ENCODE measurements at regions not wholly inside any gene's neighbourhood (a gene's known extent, or its start where the extent isn't known, plus 50 kb on each side); places are given as distances from the start of the nearest gene placed in this dataset.

DNA sequence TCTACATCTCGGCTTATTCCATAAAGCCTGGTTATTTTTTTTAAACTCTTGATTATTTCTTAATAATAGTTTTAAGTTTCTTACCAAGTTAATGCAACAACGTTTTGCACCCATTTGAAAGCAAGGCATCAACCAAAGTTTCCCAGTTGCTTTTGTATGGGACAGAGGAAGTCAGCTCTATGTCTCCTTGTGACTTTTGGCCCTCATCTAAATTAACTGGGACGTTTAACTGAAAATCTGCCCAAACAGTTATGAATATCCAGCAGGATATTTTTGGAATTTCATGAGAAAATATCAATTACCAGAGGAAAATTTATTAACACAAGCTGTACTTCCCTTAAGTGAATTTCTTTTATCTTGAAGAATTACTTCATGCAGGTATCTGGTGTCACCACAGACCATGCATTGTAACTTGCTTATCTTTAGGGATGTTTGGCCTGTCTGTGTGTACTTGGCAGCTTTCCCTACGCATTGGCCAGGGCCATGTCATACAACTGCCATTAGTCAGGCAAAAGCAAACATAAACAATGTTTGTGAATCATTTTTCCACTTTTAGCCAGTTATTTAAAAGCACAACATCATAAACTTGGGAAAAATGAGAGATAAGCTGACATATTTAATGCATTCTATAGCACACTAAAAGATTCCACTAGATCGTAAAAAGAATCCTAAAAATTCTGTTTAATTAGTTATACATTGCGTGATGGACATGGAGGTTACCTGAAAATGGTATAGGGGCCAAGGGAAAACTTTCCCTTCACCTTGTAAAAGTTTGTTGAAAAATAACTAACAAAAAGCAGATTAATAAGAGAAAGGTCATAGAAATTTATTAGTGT lies 101.4 kb upstream of the PDE5A start:
- intact Hi-C loops (cut with DNase I), result no loop called here
- no peak for DNase-seq

DNA sequence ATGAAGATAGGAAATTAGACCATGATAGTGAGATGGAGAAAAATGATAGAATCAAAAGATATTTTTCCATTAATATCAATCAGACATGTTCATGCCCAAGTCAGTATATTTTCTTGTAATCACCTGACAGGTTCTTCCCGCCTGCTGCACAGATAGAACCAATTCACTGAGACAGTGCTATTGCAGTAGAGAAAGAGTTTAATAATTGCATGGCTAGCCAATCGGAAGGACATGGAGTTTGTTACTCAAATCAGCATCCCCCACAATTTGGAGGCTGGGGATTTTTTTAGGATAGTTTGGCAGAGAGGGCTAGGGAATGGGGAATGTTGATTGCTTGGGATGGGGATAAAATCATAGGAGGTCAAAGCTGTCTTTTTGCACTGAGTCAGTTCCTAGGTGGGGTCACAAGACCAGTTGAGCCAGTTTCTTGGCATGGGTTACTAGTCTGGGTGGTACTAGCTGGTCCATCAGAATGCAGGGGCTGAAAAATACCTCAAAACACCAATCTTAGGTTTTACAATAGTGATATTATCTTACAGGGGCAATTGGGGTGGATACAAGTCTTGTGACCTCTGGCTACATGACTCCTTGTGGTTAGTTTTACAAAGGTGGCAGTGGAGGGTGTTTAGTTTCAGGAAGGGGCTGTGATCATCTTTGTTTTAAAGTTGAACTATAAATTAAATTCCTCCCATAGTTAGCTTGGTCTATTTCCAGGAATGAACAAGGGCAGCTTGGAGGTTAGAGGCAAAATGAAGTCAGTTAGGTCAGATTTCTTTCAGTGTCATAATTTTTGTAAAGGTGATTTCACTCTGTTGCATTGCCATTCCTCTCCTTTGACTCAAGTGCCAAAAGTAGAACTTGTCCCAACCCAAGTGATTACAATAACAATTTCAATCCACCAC lies 100.3 kb upstream of the PDE5A start:
- intact Hi-C loops (cut with DNase I), result no loop called here
- DNase-seq, result no peak

DNA sequence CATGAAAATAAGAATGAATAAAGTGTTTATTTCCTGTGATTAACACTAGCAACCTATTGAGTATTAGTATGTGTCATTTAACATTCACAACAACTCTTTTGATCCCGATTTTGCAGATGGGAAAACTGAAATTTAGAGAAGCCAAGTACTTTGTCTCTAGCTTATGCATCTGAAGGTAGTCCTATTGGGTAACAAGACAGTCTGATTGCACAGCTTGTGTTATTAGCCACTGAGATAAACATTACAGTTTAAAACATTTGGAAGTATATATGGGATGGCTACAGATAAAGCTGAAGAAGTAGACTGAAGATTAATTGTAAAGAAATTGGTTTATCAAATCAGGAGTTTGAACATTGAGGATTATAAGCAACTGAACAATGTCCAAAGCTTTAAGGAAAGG lies 99.6 kb upstream of the PDE5A start:
- intact Hi-C loops (cut with DNase I), result no loop called here
- DNase-seq, result no peak

DNA sequence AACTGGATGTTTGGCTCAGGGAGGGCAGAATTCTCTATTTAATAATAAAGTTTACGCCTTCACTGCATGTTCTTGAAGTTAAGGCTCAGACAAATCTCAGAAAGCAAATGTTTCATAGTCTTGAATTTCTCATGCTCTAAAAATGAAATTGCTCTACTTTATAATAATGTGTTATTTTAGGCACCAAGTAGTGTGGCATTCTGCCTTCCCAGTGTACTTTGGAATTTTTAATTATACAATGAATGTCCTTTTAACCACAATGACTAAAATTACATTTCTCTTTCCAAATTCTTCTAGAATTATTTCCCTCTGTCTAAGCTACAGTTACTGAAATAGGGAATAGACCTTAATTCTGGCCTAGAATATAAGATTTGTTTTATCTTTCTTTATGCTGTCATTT lies 97.9 kb upstream of the PDE5A start:
- no peak for DNase-seq
- intact Hi-C loops (cut with DNase I), result no loop called here

DNA sequence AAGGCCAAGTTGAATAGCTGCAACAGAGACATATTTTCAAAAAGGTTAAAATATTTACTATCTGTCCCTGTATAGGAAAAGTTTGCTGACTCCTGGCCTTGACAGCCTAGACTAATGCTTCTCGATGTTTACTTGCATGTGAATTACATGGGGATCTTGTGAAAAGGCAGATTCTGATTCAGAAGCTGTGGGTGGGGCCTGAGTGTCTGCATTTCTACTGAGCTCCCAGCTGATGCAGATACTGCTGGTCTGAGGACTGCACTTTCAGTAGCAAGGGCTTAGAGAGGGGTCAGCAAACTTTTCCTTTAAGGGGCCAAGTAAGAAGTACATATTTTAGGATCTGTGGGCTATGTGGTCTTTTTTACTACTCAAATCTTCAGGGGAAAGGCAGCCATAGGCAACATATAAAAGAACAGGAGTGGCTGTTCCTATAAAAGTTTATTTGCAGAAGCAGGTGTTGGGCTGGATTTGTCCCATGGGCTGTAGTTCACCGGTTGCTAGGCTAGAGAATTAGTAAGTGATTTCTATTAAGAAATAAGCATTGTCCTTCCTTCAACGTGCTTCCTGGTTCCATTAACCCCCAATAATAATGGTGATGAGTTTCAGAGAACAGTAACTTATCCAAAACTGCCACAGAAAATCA lies 97.2 kb upstream of the PDE5A start:
- no peak for DNase-seq
- intact Hi-C loops (cut with DNase I), result no loop called here

DNA sequence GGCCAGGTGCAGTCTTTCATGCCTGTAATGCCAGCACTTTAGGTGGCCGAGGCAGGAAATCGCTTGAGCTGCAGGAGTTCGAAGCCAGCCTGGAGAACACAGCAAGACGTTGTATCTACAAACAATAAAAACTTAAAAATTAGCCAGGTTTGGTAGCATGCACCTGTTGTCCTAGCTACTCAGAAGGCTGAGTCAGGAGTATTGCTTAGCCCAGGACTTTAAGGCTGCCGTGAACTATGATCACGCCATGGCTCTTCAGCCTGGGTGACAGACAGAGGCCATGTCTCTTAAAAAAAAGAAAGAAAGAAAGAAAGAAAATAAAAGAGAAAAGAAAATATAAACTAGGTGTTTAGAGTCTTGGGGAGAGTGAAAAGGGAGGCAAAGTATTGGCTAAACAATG lies 96.4 kb upstream of the PDE5A start:
- intact Hi-C loops (cut with DNase I), result no loop called here
- DNase-seq, result no peak

DNA sequence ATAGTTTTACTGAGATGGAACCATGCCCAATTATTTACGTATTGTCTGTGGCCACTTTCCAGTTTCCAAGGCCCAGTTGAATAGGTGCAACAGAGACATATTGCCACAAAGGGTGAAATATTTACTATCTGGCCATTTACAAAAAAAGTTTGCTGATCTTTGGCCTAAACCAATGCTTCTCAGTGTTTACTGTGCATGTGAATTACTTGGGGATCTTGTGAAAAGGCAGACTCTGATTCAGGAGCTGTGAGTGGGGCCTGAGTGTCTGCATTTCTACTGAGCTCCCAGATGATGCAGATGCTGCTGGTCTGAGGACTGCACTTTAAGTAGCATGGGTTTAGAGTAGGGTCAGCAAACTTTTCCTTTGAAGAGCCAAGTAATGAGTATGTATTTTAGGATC lies 94.1 kb upstream of the PDE5A start:
- intact Hi-C loops (cut with DNase I), result no loop called here
- no peak for DNase-seq

DNA sequence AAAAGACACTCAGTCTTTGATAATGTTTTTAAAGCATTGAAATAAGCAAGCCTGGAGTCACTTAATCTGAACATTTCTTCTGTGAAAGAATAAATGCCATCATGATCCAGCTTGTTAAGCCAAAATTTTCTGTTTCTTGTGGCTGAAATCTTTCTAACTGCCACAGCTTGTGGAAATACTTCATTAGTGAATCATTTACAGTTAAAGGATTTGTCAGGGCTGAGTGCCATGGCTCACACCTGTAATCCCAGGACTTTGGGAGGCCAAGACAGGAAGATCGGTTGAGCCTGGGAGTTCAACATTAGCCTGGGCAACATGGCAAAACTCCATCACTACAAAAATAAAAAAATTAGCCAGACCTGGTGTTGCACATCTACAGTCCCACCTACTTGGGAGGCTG lies 93.3 kb upstream of the PDE5A start:
- DNase-seq, result no peak
- intact Hi-C loops (cut with DNase I), result no loop called here

DNA sequence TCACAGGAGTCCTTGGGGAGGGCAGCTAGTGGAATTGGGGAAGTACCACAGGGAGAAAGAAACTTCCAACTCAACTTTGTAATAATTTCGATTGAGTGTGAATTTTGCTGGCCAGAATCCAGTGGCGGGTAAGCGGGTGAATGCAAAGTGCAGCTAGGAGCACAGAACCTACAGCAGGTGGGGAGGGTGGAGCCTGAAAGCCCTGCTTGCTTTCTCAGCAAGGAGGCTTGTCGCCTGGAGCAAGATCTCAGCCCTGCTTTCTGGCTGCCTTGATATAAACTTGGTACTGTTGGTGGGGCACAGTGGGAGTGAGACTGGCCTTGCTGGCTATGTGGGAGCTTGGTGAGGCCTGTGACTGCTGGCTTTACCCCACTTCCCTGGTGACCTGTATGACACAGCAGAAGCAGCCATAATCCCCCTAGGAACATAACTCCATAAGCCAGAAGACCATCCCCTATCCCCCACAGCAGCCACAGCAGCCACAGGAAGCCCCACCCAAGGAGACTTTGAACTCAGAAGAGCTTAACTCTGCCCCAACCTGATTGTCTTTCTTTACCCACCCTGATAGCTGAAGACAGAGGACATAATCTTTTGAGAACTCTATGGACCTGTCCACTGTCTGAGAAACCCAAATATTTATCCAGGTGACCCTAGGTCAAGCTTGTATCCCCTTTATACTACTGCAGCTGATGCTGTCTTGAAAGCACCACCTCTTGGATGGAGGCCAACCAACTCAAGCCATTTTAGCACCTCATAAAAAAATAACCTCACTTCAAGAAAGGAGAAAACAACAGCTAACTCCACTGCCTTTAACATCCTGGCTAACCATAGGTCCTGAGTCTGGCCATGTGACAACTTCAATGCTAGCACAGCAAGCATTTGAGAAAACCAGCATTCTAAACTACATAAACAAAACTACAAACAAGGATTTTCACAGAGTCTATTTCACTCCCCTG lies 87.2 kb upstream of the PDE5A start:
- intact Hi-C loops (cut with DNase I), result no loop called here
- no peak for DNase-seq

DNA sequence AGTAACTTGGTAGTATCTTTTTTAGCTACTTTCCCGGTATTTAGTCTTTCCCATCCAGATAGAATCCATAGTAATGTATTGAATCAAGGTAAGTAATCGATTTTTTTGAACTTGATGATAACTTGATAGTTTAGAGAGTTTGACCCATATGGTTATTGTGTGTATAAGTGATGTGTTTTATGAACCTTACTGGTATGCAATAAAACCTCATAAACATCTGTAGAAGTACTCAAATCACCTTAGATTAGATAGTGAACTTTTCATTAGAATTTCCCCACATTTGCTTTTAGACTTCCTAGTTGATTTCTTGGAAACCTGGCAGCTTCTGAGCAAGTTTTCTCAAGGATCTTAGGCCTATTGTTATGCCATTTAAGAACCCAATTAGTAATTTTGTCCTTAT lies 80.8 kb upstream of the PDE5A start:
- no peak for DNase-seq
- intact Hi-C loops (cut with DNase I), result no loop called here

DNA sequence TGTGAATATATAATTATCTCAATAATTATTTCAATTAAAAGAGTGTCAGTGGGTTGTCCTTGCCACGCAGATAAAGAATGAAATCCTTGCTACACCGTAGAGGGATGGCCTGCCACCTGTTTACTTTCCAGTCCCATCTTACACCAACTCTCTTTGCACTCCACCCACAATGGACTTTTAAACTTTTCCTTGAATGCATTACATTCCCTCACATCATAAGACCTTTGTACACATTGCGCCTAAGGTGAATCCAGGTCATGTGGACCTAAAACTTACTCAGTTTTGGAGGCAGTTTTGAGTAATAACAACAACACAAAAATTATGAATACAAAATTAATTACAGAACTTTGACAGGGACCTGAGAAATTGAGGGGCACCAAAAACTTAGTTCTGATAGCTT lies 78.7 kb upstream of the PDE5A start:
- no peak for DNase-seq
- intact Hi-C loops (cut with DNase I), result no loop called here

DNA sequence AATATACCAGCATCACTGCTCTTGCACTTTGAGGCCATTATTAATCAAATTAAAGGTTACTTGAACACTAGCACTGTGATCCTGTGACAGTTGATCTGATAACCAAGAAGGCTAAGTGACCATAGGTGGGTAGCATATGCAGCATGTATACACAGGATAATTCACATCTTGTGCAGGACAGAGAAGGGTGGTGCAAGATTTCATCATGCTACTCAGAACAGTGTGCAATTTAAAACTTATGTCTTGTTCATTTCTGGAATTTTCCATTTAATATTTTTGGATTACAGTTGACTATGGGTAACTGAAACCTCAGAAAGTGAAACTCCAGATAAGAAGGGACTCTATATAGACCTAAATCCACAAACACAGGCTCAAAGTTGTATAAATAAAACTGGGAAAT lies 78.2 kb upstream of the PDE5A start:
- DNase-seq, result no peak
- intact Hi-C loops (cut with DNase I), result no loop called here

DNA sequence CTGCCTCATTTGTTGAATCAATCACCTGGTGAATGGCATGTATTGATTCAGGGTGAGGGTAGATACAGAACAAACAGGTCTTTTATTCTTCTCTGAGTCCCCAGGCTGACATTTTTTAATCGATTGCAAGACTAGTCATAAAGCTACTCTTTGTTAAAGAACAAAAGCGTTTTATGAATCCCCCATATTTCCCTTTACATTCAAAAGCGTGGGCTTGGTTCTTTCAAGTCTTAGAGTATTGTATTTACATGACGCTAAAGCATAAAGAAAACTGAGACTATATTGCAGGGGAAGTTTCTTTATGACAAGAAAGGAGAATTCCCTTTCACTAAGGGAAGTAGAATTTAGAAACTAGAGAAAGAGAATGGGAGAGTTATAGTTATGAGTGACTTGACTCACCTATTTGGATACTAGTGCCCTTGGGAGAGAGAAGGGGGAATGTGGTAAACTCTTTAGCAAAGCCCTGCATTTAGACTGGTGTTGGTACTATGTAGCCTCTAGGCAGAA lies 69.3 kb upstream of the PDE5A start:
- no peak for DNase-seq
- intact Hi-C loops (cut with DNase I), result no loop called here

DNA sequence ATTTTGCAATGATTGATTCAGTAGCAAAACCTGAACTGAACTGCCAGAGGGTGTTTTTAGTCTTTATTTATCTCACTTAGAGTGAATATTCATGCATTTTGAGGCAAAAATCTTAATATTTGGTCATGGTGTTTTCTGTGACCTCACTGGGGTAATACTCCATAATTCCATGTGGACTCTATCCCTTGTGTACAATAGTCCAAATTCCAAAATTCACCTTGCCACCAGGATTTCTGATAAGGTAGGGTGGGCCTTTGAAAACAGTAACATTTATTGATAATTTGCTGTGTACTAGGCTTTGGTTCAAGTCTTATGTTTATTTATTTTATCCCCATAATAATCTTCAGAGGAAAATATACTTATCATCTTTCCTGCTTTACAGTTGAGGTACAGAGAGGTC lies 68.4 kb upstream of the PDE5A start:
- DNase-seq, result no peak
- intact Hi-C loops (cut with DNase I), result no loop called here

DNA sequence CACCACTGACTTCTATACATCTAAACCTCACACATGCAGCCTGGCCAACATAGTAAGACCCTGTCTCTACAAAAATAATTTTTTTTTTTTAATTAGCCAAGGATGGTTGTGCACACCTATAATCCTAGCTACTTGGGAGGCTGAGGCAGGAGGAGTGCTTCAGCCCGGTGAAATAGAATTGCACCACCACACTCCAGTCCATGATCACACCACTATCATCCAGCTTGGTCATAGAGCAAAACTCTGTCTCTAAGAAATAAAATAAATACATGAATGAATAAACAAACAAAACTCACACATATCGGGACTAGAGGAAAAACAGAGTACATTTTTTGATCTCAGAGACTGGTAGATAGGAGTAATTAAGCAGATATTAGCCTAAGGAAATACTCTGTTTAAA lies 66.6 kb upstream of the PDE5A start:
- intact Hi-C loops (cut with DNase I), result no loop called here
- DNase-seq, result no peak

DNA sequence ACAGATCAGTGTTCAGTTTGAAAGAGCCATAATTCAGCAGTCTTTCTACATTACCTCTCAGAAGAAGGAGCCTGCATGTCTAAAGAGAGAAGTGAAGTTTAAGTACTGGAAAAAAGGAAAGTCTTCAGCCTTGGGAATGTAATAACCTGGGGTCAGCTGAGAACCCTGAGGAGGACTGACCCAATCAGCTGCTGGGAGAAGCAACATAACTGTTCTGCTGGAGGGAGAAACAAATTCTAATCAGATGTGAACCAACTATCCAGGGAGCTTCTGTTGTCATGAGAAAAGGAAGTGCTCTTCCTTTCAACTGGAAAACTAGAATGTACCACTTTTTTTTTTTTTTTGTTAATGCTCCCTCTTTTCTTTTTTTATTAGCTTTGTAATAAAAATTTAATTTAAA lies 64.5 kb upstream of the PDE5A start:
- DNase-seq, result no peak
- intact Hi-C loops (cut with DNase I), result no loop called here

DNA sequence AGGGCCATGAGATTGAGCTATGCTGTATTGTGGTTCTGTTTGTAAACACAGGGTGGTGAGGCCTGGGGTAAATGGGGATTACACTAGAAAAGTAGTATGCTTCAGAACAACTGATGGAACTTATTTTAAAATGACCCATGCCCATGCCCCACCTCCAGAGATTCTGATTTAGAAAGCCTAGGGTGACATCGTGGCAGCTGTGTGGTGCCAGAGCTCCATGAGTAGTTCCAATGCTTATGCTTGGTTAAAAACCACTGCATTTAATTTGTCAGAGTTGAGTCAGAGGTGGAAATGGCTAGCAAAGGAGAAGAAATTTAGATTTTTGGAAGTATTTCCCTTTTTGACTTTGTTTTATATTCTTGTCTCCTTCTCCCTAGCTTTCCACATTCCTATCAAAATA lies 63.4 kb upstream of the PDE5A start:
- intact Hi-C loops (cut with DNase I), result no loop called here
- no peak for DNase-seq

DNA sequence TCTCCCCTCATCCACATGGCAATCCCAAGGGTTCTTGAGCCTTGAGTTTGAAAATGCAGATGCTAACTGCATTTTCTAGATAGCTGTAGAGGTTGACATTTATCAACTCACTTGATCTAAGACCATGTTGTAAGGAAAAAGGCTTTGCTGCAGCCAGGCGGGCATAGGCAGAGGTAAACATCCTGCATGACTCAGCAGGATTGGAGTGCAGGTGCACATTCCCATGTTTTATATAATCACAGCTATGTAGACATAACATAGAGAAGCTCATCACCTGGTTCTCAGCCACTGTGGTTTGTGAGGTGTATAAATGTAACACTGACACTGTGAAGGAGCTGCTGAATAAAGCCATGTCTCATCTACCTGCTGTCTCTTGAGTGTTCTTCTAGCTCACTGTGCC lies 62.3 kb upstream of the PDE5A start:
- intact Hi-C loops (cut with DNase I), result no loop called here
- no peak for DNase-seq

DNA sequence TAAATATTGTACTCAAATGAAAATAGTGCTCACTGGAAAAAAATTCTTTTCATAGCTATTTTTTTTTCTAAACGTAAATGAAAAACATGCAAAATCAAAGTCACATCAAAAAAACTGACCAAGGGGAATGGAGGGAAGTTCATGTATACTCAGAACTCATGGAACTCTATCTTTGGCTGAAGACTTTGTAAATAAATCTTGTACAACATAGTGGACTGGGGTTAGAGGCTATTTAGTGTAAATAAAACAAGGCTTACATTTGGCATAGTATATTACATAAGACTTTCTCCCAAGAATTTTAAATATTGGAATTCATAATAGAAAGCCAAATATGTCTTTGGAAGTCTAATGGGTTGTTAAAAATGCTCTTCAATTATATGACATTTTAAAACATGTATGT lies 59.8 kb upstream of the PDE5A start:
- no peak for DNase-seq
- intact Hi-C loops (cut with DNase I), result no loop called here
